ENCODE measurements at regions not wholly inside any gene's neighbourhood (a gene's known extent, or its start where the extent isn't known, plus 50 kb on each side); places are given as distances from the start of the nearest gene placed in this dataset.
"Not testable (repeated sequence)": the region's sequence is repeated elsewhere in the genome, so short reads cannot be mapped to it uniquely, and the experiment has no call there.

GRCh38 chr21:36207577-36208320, 51.1 kb downstream of the DOP1B start:
- DNase-seq: no peak

- no peak for DNase-seq
Observed at GRCh38 chr21:36208326-36209013, 51.8 kb downstream of the DOP1B start.

- peak; percentile 30 for DNase-seq
Observed at GRCh38 chr21:36209626-36210171, 53.1 kb downstream of the DOP1B start.

- DNase-seq: no peak
Observed at GRCh38 chr21:36210779-36211659, 54.4 kb downstream of the DOP1B start.

- DNase-seq: no peak
Observed at GRCh38 chr21:36211660-36212512, 55.3 kb downstream of the DOP1B start.

GRCh38 chr21:36212513-36212780, 55.8 kb downstream of the DOP1B start:
- DNase-seq: no peak

- DNase-seq: no peak
Observed at GRCh38 chr21:36214561-36214960, 57.9 kb downstream of the DOP1B start.

GRCh38 chr21:36217743-36218142, 61.1 kb downstream of the DOP1B start:
- no peak for DNase-seq

GRCh38 chr21:36218691-36219090, 62.1 kb downstream of the DOP1B start:
- no peak for DNase-seq

GRCh38 chr21:36223451-36223850, 66.8 kb downstream of the DOP1B start:
- no peak for DNase-seq

GRCh38 chr21:36229181-36229580, 72.6 kb downstream of the DOP1B start:
- DNase-seq: no peak

- DNase-seq: not testable (repeated sequence)
Observed at GRCh38 chr21:36231444-36231843, 74.8 kb downstream of the DOP1B start.

GRCh38 chr21:36232641-36233040, 76.0 kb downstream of the DOP1B start:
- DNase-seq: no peak

- no peak for DNase-seq
Observed at GRCh38 chr21:36235058-36235582, 78.5 kb downstream of the DOP1B start.

GRCh38 chr21:36236052-36236730, 79.6 kb downstream of the DOP1B start:
- no peak for DNase-seq

GRCh38 chr21:36237441-36237840, 80.8 kb downstream of the DOP1B start:
- no peak for DNase-seq

GRCh38 chr21:36239585-36239984, 80.4 kb upstream of the MORC3 start:
- no peak for DNase-seq

- DNase-seq: no peak
Observed at GRCh38 chr21:36241717-36242116, 78.3 kb upstream of the MORC3 start.

GRCh38 chr21:36245115-36245514, 74.9 kb upstream of the MORC3 start:
- no peak for DNase-seq

GRCh38 chr21:36245649-36246048, 74.3 kb upstream of the MORC3 start:
- DNase-seq: no peak

- DNase-seq: no peak
Observed at GRCh38 chr21:36246080-36246631, 73.8 kb upstream of the MORC3 start.

All from NCI-H2029 treated with DMSO at 0.1 percent for 48 hours (cell line).